Small intestine (tissue), 7 donors: ENCODE measurements at regions not wholly inside any gene's neighbourhood (a gene's known extent, or its start where the extent isn't known, plus 50 kb on each side); places are given as distances from the start of the nearest gene placed in this dataset.

Source experiments
- DNase-seq, 2 donors: peaks; one replicate each; pipeline versions ENCODE4 v3.0.0 to v3.0.0-alpha.2; 2013
- FAIRE-seq: peaks from 2 replicates; lab custom pipeline; 2012; peaks lifted over from hg19 to GRCh38; lab: Jason Lieb, UNC
- H3K27ac ChIP-seq, 3 donors: one replicate each; pipeline ENCODE4 v1.5.1; 2013; ENCODE audit warnings: low read length in 2 of 3, mild to moderate bottlenecking in 2 of 3, control low read depth in 1 of 3, inconsistent platforms in 1 of 3, low read depth in 1 of 3, moderate library complexity in 1 of 3
- H3K27me3 ChIP-seq, 3 donors: one replicate each; pipeline ENCODE4 v1.6.1; 2013; ENCODE audit warnings: low read length in 3 of 3, inconsistent platforms in 1 of 3; ENCODE audit not compliant: control insufficient read depth in 3 of 3, insufficient read depth in 3 of 3
- H3K36me3 ChIP-seq, 3 donors: one replicate each; pipeline ENCODE4 v1.6.1; 2013; ENCODE audit warnings: low read length in 3 of 3, inconsistent platforms in 1 of 3, low read depth in 1 of 3, mild to moderate bottlenecking in 1 of 3, moderate library complexity in 1 of 3; ENCODE audit not compliant: control insufficient read depth in 3 of 3, insufficient read depth in 2 of 3
- H3K4me1 ChIP-seq, 3 donors: one replicate each; pipeline ENCODE4 v1.6.1; 2013; ENCODE audit warnings: low read length in 2 of 3, inconsistent platforms in 1 of 3, low read depth in 1 of 3, mild to moderate bottlenecking in 1 of 3, moderate library complexity in 1 of 3; ENCODE audit not compliant: control insufficient read depth in 3 of 3, insufficient read depth in 2 of 3
- H3K4me3 ChIP-seq, 3 donors: one replicate each; pipeline ENCODE4 v1.5.1; 2013; ENCODE audit warnings: low read length in 3 of 3, control low read depth in 1 of 3, inconsistent platforms in 1 of 3, low read depth in 1 of 3, mild to moderate bottlenecking in 1 of 3, moderate library complexity in 1 of 3
- H3K9me3 ChIP-seq, 2 donors: one replicate each; pipeline ENCODE4 v1.6.1; 2013; ENCODE audit warnings: low read depth in 1 of 2, low read length in 1 of 2; ENCODE audit not compliant: control insufficient read depth in 2 of 2, insufficient read depth in 1 of 2
- WGBS, 3 donors: extraction: QIAGEN DNeasy Blood & Tissue Kit; methylation state at CpG; one replicate each; pipeline ENCODE4 v1.1.7; 2013; 5-methylcytosine and 5-hydroxymethylcytosine counted together
- donor health status: healthy with polysubstance abuse.
- donor health status: control.
- donor health status: control.
- donor health status: Bipolar disorder and iron deficiency.
- donor health status: healthy.

DNA sequence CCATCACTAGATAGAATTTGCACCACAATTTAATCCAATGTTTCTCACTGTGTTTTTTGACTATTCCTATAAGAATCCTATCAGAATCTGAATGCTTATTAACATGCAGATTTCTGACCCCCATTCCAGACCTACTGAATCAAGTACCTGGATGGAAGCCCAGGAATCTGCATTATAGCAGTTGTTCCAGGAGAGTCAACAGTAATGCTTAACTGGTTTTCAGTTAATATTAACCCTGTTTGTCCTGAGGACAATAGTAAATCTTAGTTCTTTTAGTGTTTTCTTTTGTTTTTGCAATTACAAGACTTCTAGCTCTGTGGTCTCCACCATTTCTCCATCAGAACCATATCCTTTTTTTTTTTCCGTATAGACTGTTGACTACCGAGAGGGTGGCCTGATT is 168.2 kb downstream of the SREK1 start:
- FAIRE-seq (no peak), DNase-seq (no peak)
- H3K27ac ChIP-seq, result no peak overlapping the region
- H3K4me3 ChIP-seq, result no peak overlapping the region
- 54 to 80% (median 75%) methylated on average over 2 of the region's 2 CpGs for WGBS, 3 donors
- no peaks in the 10 kb centered on the region for H3K4me1 ChIP-seq
- no peaks in the 10 kb centered on the region for H3K36me3 ChIP-seq
- no peaks in the 10 kb centered on the region for H3K9me3 ChIP-seq
- no peaks in the 10 kb centered on the region for H3K27me3 ChIP-seq

DNA sequence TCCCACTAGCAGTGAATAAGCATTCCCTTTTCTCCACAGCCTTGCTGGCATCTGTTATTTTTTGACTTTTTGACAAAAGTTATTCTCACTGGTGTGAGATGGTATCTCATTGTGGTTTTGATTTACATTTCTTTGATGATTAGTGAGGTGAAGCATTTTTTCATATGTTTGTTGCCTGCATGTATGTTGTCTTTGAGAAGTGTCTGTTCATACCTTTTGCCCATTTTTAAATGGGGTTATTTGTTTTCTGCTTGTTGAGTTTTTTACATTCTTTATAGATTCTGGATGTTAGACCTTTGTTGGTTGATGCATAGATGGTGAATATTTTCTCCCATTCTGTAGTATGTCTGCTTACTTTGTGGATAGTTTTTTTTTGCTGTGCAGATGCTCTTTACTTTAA is 171.7 kb downstream of the SREK1 start:
- Histone ChIP-seq H3K27ac (no peak overlapping the region), H3K9me3 (no peaks in the 10 kb centered on the region), H3K36me3 (no peaks in the 10 kb centered on the region), H3K27me3 (no peaks in the 10 kb centered on the region), H3K4me3 (no peak overlapping the region), H3K4me1 (no peaks in the 10 kb centered on the region)
- FAIRE-seq (no peak), DNase-seq (no peak)

DNA sequence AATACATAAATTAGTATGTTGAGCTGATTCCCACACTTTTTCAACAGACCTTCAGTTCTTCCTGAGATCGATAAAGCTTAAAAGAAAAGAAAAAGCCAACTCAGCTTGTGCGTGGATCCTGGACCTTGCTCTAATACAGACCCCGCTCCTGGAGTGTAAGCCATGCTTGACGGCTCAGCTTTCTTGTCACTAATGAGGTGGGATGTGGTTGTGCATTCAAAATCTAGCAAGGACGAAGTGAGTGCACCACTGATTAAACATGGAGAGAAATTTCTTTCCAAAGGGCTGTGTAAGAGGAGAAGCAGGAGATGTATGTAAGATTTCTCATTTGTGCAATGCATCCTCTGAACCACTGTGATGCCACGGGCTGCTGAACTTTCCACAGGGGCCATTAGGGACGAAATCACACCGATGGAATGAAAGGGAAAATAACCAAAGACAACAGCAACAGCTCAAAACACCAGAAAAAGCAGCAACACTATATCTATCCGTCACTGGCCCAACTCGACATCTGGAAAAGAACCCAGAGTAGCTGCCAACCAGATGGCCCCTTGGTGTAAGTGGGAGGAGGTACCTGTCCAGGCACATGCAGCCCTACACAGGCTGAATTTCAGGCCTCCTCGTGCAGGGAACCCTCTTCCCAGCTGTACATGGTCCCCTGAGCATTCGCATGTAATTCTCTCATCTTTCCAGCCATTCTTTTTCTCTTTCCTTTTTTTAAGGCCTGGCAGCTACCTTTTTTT is 178.9 kb downstream of the SREK1 start:
- Histone ChIP-seq H3K4me3 (no peak overlapping the region), H3K27me3 (peaks cover 0 to 5% (median 0%) of the 10 kb centered on the region in 3 donors), H3K9me3 (no peaks in the 10 kb centered on the region), H3K27ac (no peak overlapping the region), H3K4me1 (no peaks in the 10 kb centered on the region), H3K36me3 (no peaks in the 10 kb centered on the region)
- DNase-seq (no peak), FAIRE-seq (no peak)
- WGBS, 3 donors, result 85 to 88% (median 85%) methylated on average over 12 of the region's 12 CpGs

DNA sequence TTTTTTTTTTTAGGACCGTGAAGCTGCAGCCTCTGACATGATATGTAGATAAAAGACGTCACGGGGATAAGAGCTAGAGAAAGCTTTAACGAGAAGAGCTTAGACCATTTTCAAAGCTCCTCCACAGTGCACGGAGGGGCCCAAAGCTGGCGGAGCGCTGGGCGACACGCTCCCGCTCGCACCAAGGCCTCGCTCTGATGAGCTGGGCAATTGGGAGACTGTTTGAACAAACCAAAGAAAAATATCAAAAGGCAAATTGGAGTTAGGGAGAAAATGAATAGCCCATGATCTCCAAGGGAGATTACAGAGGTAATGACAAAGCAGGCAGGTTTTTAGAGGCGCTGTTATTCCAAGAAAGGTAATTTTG is 179.4 kb downstream of the SREK1 start:
- DNase-seq, result no peak
- H3K27ac ChIP-seq, result no peak overlapping the region
- FAIRE-seq, result no peak
- no peak overlapping the region for H3K4me3 ChIP-seq
- H3K4me1 ChIP-seq, result no peaks in the 10 kb centered on the region
- peaks cover 0 to 5% (median 0%) of the 10 kb centered on the region in 3 donors for H3K27me3 ChIP-seq
- 80 to 84% (median 83%) methylated on average over 13 of the region's 13 CpGs for WGBS, 3 donors
- H3K36me3 ChIP-seq, result no peaks in the 10 kb centered on the region
- peaks cover 0 to 3% of the 10 kb centered on the region in 2 donors for H3K9me3 ChIP-seq

DNA sequence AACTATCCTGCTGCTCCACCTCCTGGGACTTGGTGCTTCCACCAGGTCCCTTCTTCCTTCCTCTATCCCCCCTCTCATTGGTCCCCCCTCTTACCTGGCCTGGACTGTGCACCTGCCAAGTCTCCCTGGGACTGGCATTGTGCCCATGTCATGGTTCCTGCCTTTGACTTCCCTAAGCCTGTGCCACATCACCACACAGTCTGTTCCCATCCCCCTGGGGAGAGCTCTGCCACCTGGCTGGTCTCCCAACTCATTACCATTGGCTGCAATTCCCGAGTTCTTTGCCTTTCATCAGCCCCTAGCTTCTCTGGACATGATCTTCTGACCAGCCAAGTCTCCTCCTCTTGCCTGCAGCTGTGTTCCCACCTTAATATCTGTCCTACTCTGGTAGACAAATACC is 180.3 kb downstream of the SREK1 start:
- FAIRE-seq (no peak), DNase-seq (peak in 1 of 2 donors; percentile 7)
- peaks cover 0 to 5% (median 0%) of the 10 kb centered on the region in 3 donors for H3K27me3 ChIP-seq
- peaks cover 0 to 3% of the 10 kb centered on the region in 2 donors for H3K9me3 ChIP-seq
- H3K4me1 ChIP-seq, result no peaks in the 10 kb centered on the region
- no peaks in the 10 kb centered on the region for H3K36me3 ChIP-seq
- no peak overlapping the region for H3K4me3 ChIP-seq
- no peak overlapping the region for H3K27ac ChIP-seq
- WGBS, 3 donors, result 0 to 23% (median 0%) methylated on average over 1 of the region's 1 CpG

DNA sequence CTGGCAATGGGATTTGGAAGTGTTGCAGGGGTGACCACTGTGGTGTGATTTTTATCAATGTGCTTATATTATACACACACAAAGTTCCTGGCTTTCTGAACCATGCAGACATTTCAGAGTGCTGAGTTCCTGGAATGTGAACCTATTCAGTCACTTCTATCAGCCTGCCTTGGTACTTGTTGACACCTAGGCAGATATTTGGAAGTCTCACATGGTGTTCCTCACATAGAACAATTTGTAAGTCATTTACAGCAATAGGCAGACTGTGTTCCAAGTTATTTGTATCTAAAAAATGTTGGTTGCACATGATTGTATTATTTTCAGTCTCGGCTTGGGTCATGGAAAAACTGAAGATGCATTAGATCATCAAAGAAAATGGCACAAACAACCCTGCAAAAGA is 182.2 kb downstream of the SREK1 start:
- peaks cover 0 to 5% (median 0%) of the 10 kb centered on the region in 3 donors for H3K27me3 ChIP-seq
- H3K4me1 ChIP-seq, result no peaks in the 10 kb centered on the region
- 83 to 97% (median 90%) methylated on average over 1 of the region's 1 CpG for WGBS, 3 donors
- no peak overlapping the region for H3K4me3 ChIP-seq
- H3K36me3 ChIP-seq, result no peaks in the 10 kb centered on the region
- H3K9me3 ChIP-seq, result peaks cover 0 to 3% of the 10 kb centered on the region in 2 donors
- H3K27ac ChIP-seq, result no peak overlapping the region
- FAIRE-seq (no peak), DNase-seq (no peak)

DNA sequence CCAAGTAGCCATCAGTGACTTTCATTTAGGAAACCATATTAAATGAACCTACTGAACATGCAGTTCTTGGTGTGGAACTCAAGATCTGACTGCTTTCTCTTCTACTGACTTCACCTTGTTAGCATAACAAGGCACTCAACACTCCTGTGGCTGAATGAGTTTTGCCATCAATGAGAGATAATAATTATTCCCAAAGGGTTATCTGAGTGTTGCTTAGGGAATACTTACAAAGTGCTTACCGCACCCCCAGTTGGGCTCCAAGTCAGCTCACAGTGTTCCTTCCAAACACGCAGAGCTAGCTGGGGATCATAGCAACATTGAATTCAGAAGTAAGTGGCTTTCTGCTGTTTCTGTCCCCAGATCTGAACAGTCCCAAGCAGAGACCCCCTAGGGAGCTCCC is 182.9 kb downstream of the SREK1 start:
- no peak for FAIRE-seq

DNA sequence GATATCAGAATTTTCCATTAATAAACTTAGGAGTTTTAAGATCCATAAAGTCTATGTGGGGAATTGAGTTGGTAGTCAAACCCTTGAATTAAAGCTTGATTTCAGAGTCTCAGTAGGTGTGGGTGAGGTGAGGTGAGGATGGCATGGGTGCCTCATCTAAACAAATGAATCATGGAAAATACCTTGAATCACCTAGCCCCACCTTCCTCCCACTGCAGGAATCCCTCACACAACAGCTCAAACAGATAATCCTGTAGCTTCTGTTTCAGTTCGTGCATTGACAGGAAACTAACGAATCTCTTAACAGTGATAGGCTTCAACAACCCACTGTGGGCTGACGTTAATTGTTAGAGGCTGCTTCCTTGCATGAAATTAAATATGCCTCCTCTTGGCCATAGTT is 185.0 kb downstream of the SREK1 start:
- no peaks in the 10 kb centered on the region for H3K36me3 ChIP-seq
- DNase-seq (no peak), FAIRE-seq (no peak)
- no peak overlapping the region for H3K27ac ChIP-seq
- 67 to 75% (median 67%) methylated on average over 3 of the region's 3 CpGs for whole genome bisulfite sequencing, 3 donors
- H3K9me3 ChIP-seq, result peaks cover 0 to 3% of the 10 kb centered on the region in 2 donors
- no peak overlapping the region for H3K4me3 ChIP-seq
- H3K27me3 ChIP-seq, result peaks cover 0 to 5% (median 0%) of the 10 kb centered on the region in 3 donors
- no peaks in the 10 kb centered on the region for H3K4me1 ChIP-seq

More for the DNA sequence above, 182.9 kb downstream of the SREK1 start:
- no peaks in the 10 kb centered on the region for H3K36me3 ChIP-seq
- no peaks in the 10 kb centered on the region for H3K4me1 ChIP-seq
- H3K4me3 ChIP-seq, result no peak overlapping the region
- H3K27me3 ChIP-seq, result peaks cover 0 to 5% (median 0%) of the 10 kb centered on the region in 3 donors
- H3K27ac ChIP-seq, result no peak overlapping the region
- no peak for DNase-seq
- H3K9me3 ChIP-seq, result peaks cover 0 to 3% of the 10 kb centered on the region in 2 donors
- 96 to 97% (median 96%) methylated on average over 2 of the region's 2 CpGs for WGBS, 3 donors

DNA sequence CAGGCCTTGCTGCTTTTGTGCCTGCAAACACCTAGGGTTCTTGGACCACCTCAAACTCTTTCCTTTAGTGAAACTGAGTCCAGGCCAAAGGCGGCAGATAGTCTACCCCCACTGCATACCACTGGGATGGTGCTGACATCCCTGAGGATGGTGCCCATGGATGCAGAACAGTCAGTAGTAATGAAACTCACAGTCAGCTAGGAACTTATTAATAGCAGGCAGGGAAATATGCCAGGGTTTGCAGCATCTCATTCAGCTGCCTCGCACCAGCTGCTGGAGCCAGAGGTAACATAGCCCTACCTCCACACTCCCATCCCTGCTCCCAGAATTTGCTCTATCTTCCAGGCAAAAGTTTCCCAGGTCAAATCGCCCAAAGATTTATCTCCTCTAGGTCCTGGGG is 189.1 kb downstream of the SREK1 start:
- 48 to 76% (median 50%) methylated on average over 3 of the region's 3 CpGs for WGBS, 3 donors
- no peak for FAIRE-seq

More for the DNA sequence above, 189.1 kb downstream of the SREK1 start:
- Histone ChIP-seq H3K9me3 (peaks cover 0 to 2% of the 10 kb centered on the region in 2 donors), H3K27ac (no peak overlapping the region), H3K4me1 (no peaks in the 10 kb centered on the region), H3K27me3 (no peaks in the 10 kb centered on the region), H3K4me3 (no peak overlapping the region), H3K36me3 (no peaks in the 10 kb centered on the region)
- no peak for DNase-seq
